Endothelial cell of umbilical vein (primary cell): ENCODE measurements at regions not wholly inside any gene's neighbourhood (a gene's known extent, or its start where the extent isn't known, plus 50 kb on each side); places are given as distances from the start of the nearest gene placed in this dataset.

Experiments used
- BruUV-seq: library from RNA; stranded (reverse); fragments of 400-500 nt; replicated peaks from 2 replicates; lab custom pipeline; 2021; lab: Mats Ljungman, UMichigan
- CTCF ChIA-PET: fragments of 300-600, 350-600 bp; sonication (Branson Sonifier 250); formaldehyde crosslinking; loops from one replicate; lab custom pipeline; 2021; ENCODE audit warnings: antibody characterized with exemption, inconsistent platforms; lab: Charles Lee
- POLR2A ChIA-PET: fragments of 300-600, 350-600 bp; sonication (Branson Sonifier 250); formaldehyde crosslinking; loops from one replicate; lab custom pipeline; 2021; ENCODE audit warnings: antibody characterized with exemption, inconsistent platforms; lab: Charles Lee
- DNase-seq: peaks from one replicate; pipeline ENCODE4 v3.0.0-alpha.2; 2011; ENCODE audit warnings: low read depth, low spot score
- FAIRE-seq: peaks from 2 replicates; lab custom pipeline; 2011; peaks lifted over from hg19 to GRCh38; lab: Jason Lieb, UNC
- H2AFZ ChIP-seq: 2 replicates; pipeline ENCODE4 v1.6.0; 2012; ENCODE audit warnings: low read depth, low read length, control low read depth, inconsistent platforms
- H3K27ac ChIP-seq: 2 replicates; pipeline ENCODE4 v1.5.1; 2011; ENCODE audit warnings: low read depth, mild to moderate bottlenecking, control low read depth, low read length, moderate library complexity; ENCODE audit not compliant: insufficient read depth
- H3K27me3 ChIP-seq, 2 experiments: 2 replicates each; pipeline versions ENCODE4 v1.6.0 to v1.6.1; 2011; ENCODE audit warnings: low read length in 2 of 2, mixed read lengths in 1 of 2; ENCODE audit not compliant: control insufficient read depth in 2 of 2, insufficient read depth in 2 of 2
- H3K36me3 ChIP-seq, 2 experiments: 2 replicates in 1 of 2; 3 replicates in 1 of 2; pipeline ENCODE4 v1.5.1; 2011; ENCODE audit warnings: low read length in 2 of 2, mild to moderate bottlenecking in 1 of 2, moderate library complexity in 1 of 2; ENCODE audit not compliant: control insufficient read depth in 2 of 2, insufficient read depth in 2 of 2; ENCODE audit errors: extremely low read depth in 1 of 2
- H3K4me1 ChIP-seq: 3 replicates; pipeline ENCODE4 v1.5.1; 2011; ENCODE audit warnings: mild to moderate bottlenecking, low read length; ENCODE audit not compliant: control insufficient read depth, insufficient read depth; ENCODE audit errors: extremely low read depth
- H3K4me2 ChIP-seq: 2 replicates; pipeline ENCODE4 v1.6.1; 2011; ENCODE audit warnings: low read length, control low read depth, mixed read lengths; ENCODE audit not compliant: insufficient read depth
- H3K4me3 ChIP-seq, 3 experiments: fragments of 200-600 bp in 1 of 3; sonication (generic), shearing (Covaris generic) in 1 of 3; replicated peaks in 1 of 3; 2 replicates each; pipeline ENCODE4 v1.5.1; 2011 to 2016; ENCODE audit warnings: control low read depth in 3 of 3, low read length in 3 of 3, mild to moderate bottlenecking in 2 of 3, inconsistent platforms in 1 of 3, low read depth in 1 of 3, moderate library complexity in 1 of 3; ENCODE audit not compliant: insufficient read depth in 1 of 3
- H3K79me2 ChIP-seq: 2 replicates; pipeline ENCODE4 v1.6.0; 2012; ENCODE audit warnings: low read length, inconsistent platforms; ENCODE audit not compliant: control insufficient read depth, insufficient read depth
- H3K9ac ChIP-seq: replicated peaks from 2 replicates; pipeline ENCODE3; 2011; ENCODE audit warnings: low read length, control low read depth; ENCODE audit not compliant: insufficient read depth; ENCODE audit errors: extremely low read depth
- H3K9me1 ChIP-seq: replicated peaks from 3 replicates; pipeline ENCODE4 v1.6.0; 2011; ENCODE audit warnings: mild to moderate bottlenecking, low read length; ENCODE audit not compliant: control insufficient read depth, insufficient read depth; ENCODE audit errors: extremely low read depth
- H3K9me3 ChIP-seq: replicated peaks from 2 replicates; pipeline ENCODE4 v1.5.1; 2012; ENCODE audit warnings: low read length, inconsistent platforms; ENCODE audit not compliant: control insufficient read depth, insufficient read depth
- H4K20me1 ChIP-seq: replicated peaks from 2 replicates; pipeline ENCODE3; 2011; ENCODE audit warnings: mild to moderate bottlenecking, low read length; ENCODE audit not compliant: control insufficient read depth, insufficient read depth; ENCODE audit errors: extremely low read depth
- EZH2 ChIP-seq: IDR thresholded peaks from 2 replicates; pipeline ENCODE4 v1.6.1; 2012; ENCODE audit warnings: borderline replicate concordance, low read depth, mild to moderate bottlenecking, moderate library complexity, low read length, inconsistent platforms; ENCODE audit not compliant: severe bottlenecking
- FOS ChIP-seq: IDR thresholded peaks from 2 replicates; pipeline ENCODE4 v1.6.1; 2011; ENCODE audit warnings: mild to moderate bottlenecking, low read length, moderate library complexity, borderline replicate concordance; ENCODE audit not compliant: insufficient read depth
- GATA2 ChIP-seq: IDR thresholded peaks from 2 replicates; pipeline ENCODE4 v1.7.0; 2011; ENCODE audit warnings: low read depth, mild to moderate bottlenecking, moderate library complexity, mixed read lengths, low read length; ENCODE audit not compliant: insufficient read length, insufficient read depth
- JUN ChIP-seq: IDR thresholded peaks from 2 replicates; pipeline ENCODE4 v1.6.1; 2011; ENCODE audit warnings: borderline replicate concordance, low read depth; ENCODE audit not compliant: insufficient read length, insufficient read depth
- MYC ChIP-seq: IDR thresholded peaks from one replicate; pipeline ENCODE4 v1.6.1; 2011; ENCODE audit warnings: mild to moderate bottlenecking, low read depth, low read length
- POLR2A ChIP-seq: IDR thresholded peaks from 2 replicates; pipeline ENCODE4 v1.6.1; 2012; ENCODE audit warnings: low read depth, mild to moderate bottlenecking, control low read depth, low read length
- POLR2AphosphoS5 ChIP-seq: IDR thresholded peaks from 2 replicates; pipeline ENCODE4 v1.6.1; 2012; ENCODE audit warnings: low read depth, mild to moderate bottlenecking, control low read depth, low read length, moderate library complexity; ENCODE audit not compliant: insufficient read depth
- dilution Hi-C: fragments of 300-500 bp; cut with MboI; formaldehyde crosslinking; loops from one replicate; pipeline ENCODE4 v1.15.0; 2019; ENCODE audit warnings: low sequenced_read_pairs; ENCODE audit not compliant: extremely low pct_ligation_motif_present
- intact Hi-C: fragments of 100-400 bp; cut with micrococcal nuclease; formaldehyde crosslinking; loops from one replicate; pipeline ENCODE4 v1.10.0; 2022
- TF ChIP-seq, protein P1 (sequence below): IDR thresholded peaks from 2 replicates; pipeline ENCODE4 v1.6.1; 2011; ENCODE audit not compliant: insufficient read depth, insufficient read length
- TF ChIP-seq, protein P2 (sequence below), 2 donors: IDR thresholded peaks; 1 replicate in 1 of 2; 2 replicates in 1 of 2; pipeline ENCODE4 v1.5.1; 2011; ENCODE audit warnings: low read length in 2 of 2, mild to moderate bottlenecking in 2 of 2, moderate library complexity in 2 of 2, control low read depth in 1 of 2, inconsistent platforms in 1 of 2, low read depth in 1 of 2; ENCODE audit not compliant: insufficient read depth in 1 of 2; ENCODE audit errors: extremely low read depth in 1 of 2

DNA sequence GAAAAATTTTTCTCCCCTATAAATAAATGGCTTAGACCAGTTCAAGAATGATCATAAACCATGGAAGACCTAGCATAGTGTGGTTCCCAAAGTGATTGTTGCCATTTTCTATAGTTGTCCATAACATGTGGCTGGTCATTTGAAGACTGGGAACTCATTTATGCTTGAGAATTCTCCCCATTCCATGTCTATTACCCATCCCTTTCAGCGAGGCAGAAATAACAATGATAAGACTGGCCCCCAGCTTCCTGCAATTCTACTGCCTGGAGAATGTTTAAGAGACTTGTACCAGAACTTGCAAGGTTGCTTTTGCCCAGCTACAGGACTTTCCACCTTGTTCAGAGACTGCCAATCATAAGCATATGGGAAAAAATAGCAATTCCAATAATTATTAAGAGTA is 146.5 kb upstream of the CDH11 start:
- BruUV-seq = no TSS peak
- Histone ChIP-seq H3K4me3 (no peak overlapping the region), H3K9me1 (no peaks in the 10 kb centered on the region), H2AFZ (no peak overlapping the region), H4K20me1 (no peaks in the 10 kb centered on the region), H3K27ac (no peak overlapping the region), H3K9me3 (no peaks in the 10 kb centered on the region), H3K27me3 (no peaks in the 10 kb centered on the region), H3K4me1 (no peaks in the 10 kb centered on the region), H3K4me2 (no peak overlapping the region), H3K9ac (no peak overlapping the region), H3K36me3 (no peaks in the 10 kb centered on the region), H3K79me2 (no peaks in the 10 kb centered on the region)
- no peak for FAIRE-seq
- ChIA-PET CTCF (no interaction called here), POLR2A (no interaction called here)
- intact Hi-C loops (no loop called here), dilution Hi-C loops (no loop called here)
- no peak for TF ChIP-seq JUN
- TF ChIP-seq FOS = no peak
- no peak for TF ChIP-seq MYC
- TF ChIP-seq, protein P1, sequence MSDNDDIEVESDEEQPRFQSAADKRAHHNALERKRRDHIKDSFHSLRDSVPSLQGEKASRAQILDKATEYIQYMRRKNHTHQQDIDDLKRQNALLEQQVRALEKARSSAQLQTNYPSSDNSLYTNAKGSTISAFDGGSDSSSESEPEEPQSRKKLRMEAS = no peak
- no peak for TF ChIP-seq POLR2AphosphoS5
- TF ChIP-seq GATA2 = no peak
- no peak for TF ChIP-seq EZH2
- TF ChIP-seq, protein P2, sequence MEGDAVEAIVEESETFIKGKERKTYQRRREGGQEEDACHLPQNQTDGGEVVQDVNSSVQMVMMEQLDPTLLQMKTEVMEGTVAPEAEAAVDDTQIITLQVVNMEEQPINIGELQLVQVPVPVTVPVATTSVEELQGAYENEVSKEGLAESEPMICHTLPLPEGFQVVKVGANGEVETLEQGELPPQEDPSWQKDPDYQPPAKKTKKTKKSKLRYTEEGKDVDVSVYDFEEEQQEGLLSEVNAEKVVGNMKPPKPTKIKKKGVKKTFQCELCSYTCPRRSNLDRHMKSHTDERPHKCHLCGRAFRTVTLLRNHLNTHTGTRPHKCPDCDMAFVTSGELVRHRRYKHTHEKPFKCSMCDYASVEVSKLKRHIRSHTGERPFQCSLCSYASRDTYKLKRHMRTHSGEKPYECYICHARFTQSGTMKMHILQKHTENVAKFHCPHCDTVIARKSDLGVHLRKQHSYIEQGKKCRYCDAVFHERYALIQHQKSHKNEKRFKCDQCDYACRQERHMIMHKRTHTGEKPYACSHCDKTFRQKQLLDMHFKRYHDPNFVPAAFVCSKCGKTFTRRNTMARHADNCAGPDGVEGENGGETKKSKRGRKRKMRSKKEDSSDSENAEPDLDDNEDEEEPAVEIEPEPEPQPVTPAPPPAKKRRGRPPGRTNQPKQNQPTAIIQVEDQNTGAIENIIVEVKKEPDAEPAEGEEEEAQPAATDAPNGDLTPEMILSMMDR (IDR thresholded peaks at IDR 0.05; ENCODE audit: extremely low read depth in 1 of 2, insufficient read depth in 1 of 2, low read depth in 1 of 2, low read length in 2 of 2) = no peak
- no peak for TF ChIP-seq POLR2A
- DNase-seq = peak; percentile 12
